ENCODE measurements at regions not wholly inside any gene's neighbourhood (a gene's known extent, or its start where the extent isn't known, plus 50 kb on each side); places are given as distances from the start of the nearest gene placed in this dataset.

GRCh38 chr6:113313841-113314240, 543.3 kb upstream of the MARCKS start:
- H3K36me3 ChIP-seq (ENCODE audit: control insufficient read depth in 4 of 4, insufficient read depth in 3 of 4, low read depth in 1 of 4, low read length in 3 of 4): no peaks in the 10 kb centered on the region
- DNase-seq (ENCODE audit: low spot score): no peak
- H3K9ac ChIP-seq (ENCODE audit: low read depth in 1 of 2, low read length in 2 of 2): no peak overlapping the region
- no peaks in the 10 kb centered on the region for H3K9me3 ChIP-seq (ENCODE audit: control insufficient read depth in 4 of 4, low read length in 3 of 4)
- no peak for TF ChIP-seq ATF3 (IDR thresholded peaks at IDR 0.05)
- TF ChIP-seq EGR1 (IDR thresholded peaks at IDR 0.05; ENCODE audit: low read depth in 2 of 2): no peak
- no peak for TF ChIP-seq MAX (IDR thresholded peaks at IDR 0.05)
- TF ChIP-seq SP1 (IDR thresholded peaks at IDR 0.05): no peak
- no peak for TF ChIP-seq JUND (IDR thresholded peaks at IDR 0.05)
- TF ChIP-seq ZBTB33 (IDR thresholded peaks at IDR 0.05): no peak
- no peak for TF ChIP-seq FOXA2 (IDR thresholded peaks at IDR 0.05)
- TF ChIP-seq TAF1 (conservative IDR thresholded peaks at IDR 0.05): no peak
- no peak for TF ChIP-seq RAD21 (IDR thresholded peaks at IDR 0.05)
- no peak for TF ChIP-seq REST (IDR thresholded peaks at IDR 0.05)
- TF ChIP-seq CTCF (IDR thresholded peaks at IDR 0.05; ENCODE audit: low read depth, low read length, missing input control): no peak
- no peak for TF ChIP-seq RXRA (IDR thresholded peaks at IDR 0.05)
- TF ChIP-seq YY1 (IDR thresholded peaks at IDR 0.05): no peak
- TF ChIP-seq FOXA1 (IDR thresholded peaks at IDR 0.05): no peak
- TF ChIP-seq HNF4A (conservative IDR thresholded peaks at IDR 0.05): no peak
- no peak for TF ChIP-seq GABPA (IDR thresholded peaks at IDR 0.05 in 1 of 2, conservative IDR thresholded peaks at IDR 0.05 in 1 of 2)
- no peak for TF ChIP-seq NR2F2 (IDR thresholded peaks at IDR 0.05)
- no peak overlapping the region for H3K4me3 ChIP-seq (ENCODE audit: low read depth in 1 of 3, low read length in 3 of 3)
- no peaks in the 10 kb centered on the region for H3K27me3 ChIP-seq (ENCODE audit: control insufficient read depth in 4 of 4, insufficient read depth in 4 of 4, low read length in 3 of 4)
- no peak overlapping the region for H3K27ac ChIP-seq (ENCODE audit: low read depth in 1 of 2, low read length in 2 of 2)
- H3K4me1 ChIP-seq (ENCODE audit: control insufficient read depth in 4 of 4, insufficient read depth in 4 of 4, low read length in 3 of 4): no peaks in the 10 kb centered on the region
- WGBS: 84% methylated on average over 1 of the region's 1 CpG

GRCh38 chr6:113315165-113315564, 542.0 kb upstream of the MARCKS start:
- H3K27me3 ChIP-seq (ENCODE audit: control insufficient read depth in 4 of 4, insufficient read depth in 4 of 4, low read length in 3 of 4): no peaks in the 10 kb centered on the region
- DNase-seq (ENCODE audit: low spot score): no peak
- WGBS: 96% methylated on average over 1 of the region's 1 CpG
- H3K9me3 ChIP-seq (ENCODE audit: control insufficient read depth in 4 of 4, low read length in 3 of 4): no peaks in the 10 kb centered on the region
- H3K36me3 ChIP-seq (ENCODE audit: control insufficient read depth in 4 of 4, insufficient read depth in 3 of 4, low read depth in 1 of 4, low read length in 3 of 4): no peaks in the 10 kb centered on the region
- no peak overlapping the region for H3K27ac ChIP-seq (ENCODE audit: low read depth in 1 of 2, low read length in 2 of 2)
- no peak for TF ChIP-seq EGR1 (IDR thresholded peaks at IDR 0.05; ENCODE audit: low read depth in 2 of 2)
- no peak for TF ChIP-seq TAF1 (conservative IDR thresholded peaks at IDR 0.05)
- no peak for TF ChIP-seq ZBTB33 (IDR thresholded peaks at IDR 0.05)
- TF ChIP-seq REST (IDR thresholded peaks at IDR 0.05): no peak
- no peak for TF ChIP-seq SP1 (IDR thresholded peaks at IDR 0.05)
- TF ChIP-seq RAD21 (IDR thresholded peaks at IDR 0.05): no peak
- no peak for TF ChIP-seq RXRA (IDR thresholded peaks at IDR 0.05)
- no peak for TF ChIP-seq MAX (IDR thresholded peaks at IDR 0.05)
- no peak for TF ChIP-seq YY1 (IDR thresholded peaks at IDR 0.05)
- H3K9ac ChIP-seq (ENCODE audit: low read depth in 1 of 2, low read length in 2 of 2): no peak overlapping the region
- H3K4me1 ChIP-seq (ENCODE audit: control insufficient read depth in 4 of 4, insufficient read depth in 4 of 4, low read length in 3 of 4): no peaks in the 10 kb centered on the region
- H3K4me3 ChIP-seq (ENCODE audit: low read depth in 1 of 3, low read length in 3 of 3): no peak overlapping the region
